GM19023 (cell line): ENCODE measurements at regions not wholly inside any gene's neighbourhood (a gene's known extent, or its start where the extent isn't known, plus 50 kb on each side); places are given as distances from the start of the nearest gene placed in this dataset.

ENCODE experiments used
- ATAC-seq: cut with Tn5 transposase; IDR thresholded peaks from one replicate; pipeline ENCODE4 v1.9.1; 2021; ENCODE audit warnings: mild to moderate bottlenecking, moderate library complexity; ENCODE audit not compliant: unreplicated experiment

- ATAC-seq = no peak
These were observed 388.7 kb upstream of the TBX3 start for GRCh38 chr12:115072712-115073111.

- ATAC-seq = no peak
These were observed 386.3 kb upstream of the TBX3 start for GRCh38 chr12:115070313-115070712.

GRCh38 chr12:115064296-115064695 lies 380.3 kb upstream of the TBX3 start:
- ATAC-seq = no peak

GRCh38 chr12:115062741-115063140 lies 378.8 kb upstream of the TBX3 start:
- ATAC-seq = no peak

GRCh38 chr12:115060477-115061168 lies 376.6 kb upstream of the TBX3 start:
- ATAC-seq = no peak

- no peak for ATAC-seq
These were observed 373.5 kb upstream of the TBX3 start for GRCh38 chr12:115057445-115057844.

GRCh38 chr12:115051378-115051777 lies 367.4 kb upstream of the TBX3 start:
- no peak for ATAC-seq

GRCh38 chr12:115049614-115050013 lies 365.6 kb upstream of the TBX3 start:
- no peak for ATAC-seq

GRCh38 chr12:115046805-115047204 lies 362.8 kb upstream of the TBX3 start:
- no peak for ATAC-seq

GRCh38 chr12:115044073-115044472 lies 360.1 kb upstream of the TBX3 start:
- ATAC-seq = no peak

GRCh38 chr12:115043079-115043478 lies 359.1 kb upstream of the TBX3 start:
- no peak for ATAC-seq

- ATAC-seq = no peak
These were observed 358.4 kb upstream of the TBX3 start for GRCh38 chr12:115042341-115042740.

GRCh38 chr12:115037830-115038229 lies 353.9 kb upstream of the TBX3 start:
- ATAC-seq = no peak

GRCh38 chr12:115035535-115036107 lies 351.6 kb upstream of the TBX3 start:
- ATAC-seq = no peak

GRCh38 chr12:115032521-115032920 lies 348.5 kb upstream of the TBX3 start:
- ATAC-seq = no peak

- no peak for ATAC-seq
These were observed 346.0 kb upstream of the TBX3 start for GRCh38 chr12:115030017-115030416.

- no peak for ATAC-seq
These were observed 340.6 kb upstream of the TBX3 start for GRCh38 chr12:115024531-115024930.

- ATAC-seq = no peak
These were observed 339.6 kb upstream of the TBX3 start for GRCh38 chr12:115023279-115024265.

GRCh38 chr12:115020091-115020490 lies 336.1 kb upstream of the TBX3 start:
- no peak for ATAC-seq

- ATAC-seq = no peak
These were observed 333.4 kb upstream of the TBX3 start for GRCh38 chr12:115017346-115017745.

GRCh38 chr12:115013236-115013981 lies 329.4 kb upstream of the TBX3 start:
- ATAC-seq = no peak
